SK-N-SH (cell line): ENCODE measurements at regions not wholly inside any gene's neighbourhood (a gene's known extent, or its start where the extent isn't known, plus 50 kb on each side); places are given as distances from the start of the nearest gene placed in this dataset.

Source experiments
- CTCF ChIA-PET: fragments of 300-600, 350-600 bp; formaldehyde crosslinking; extraction: SDS; loops from one replicate; lab custom pipeline; 2021; lab: Yijun Ruan, JAX
- POLR2A ChIA-PET: fragments of 350-600 bp; sonication (Branson Sonifier 250); formaldehyde crosslinking; extraction: SDS; loops from one replicate; lab custom pipeline; 2020; ENCODE audit warnings: antibody characterized with exemption, inconsistent platforms; lab: Yijun Ruan, JAX
- DNase-seq: peaks from one replicate; pipeline ENCODE4 v3.0.0; 2012
- H2AFZ ChIP-seq: fragments of 200-600 bp; sonication (generic); 2 replicates; pipeline ENCODE4 v1.8.1; 2016; ENCODE audit warnings: antibody characterized with exemption, mild to moderate bottlenecking, low read depth
- H3F3A ChIP-seq: fragments of 200-600 bp; sonication (generic); replicated peaks from 2 replicates; pipeline ENCODE3; 2016; ENCODE audit warnings: antibody characterized with exemption, mild to moderate bottlenecking; ENCODE audit not compliant: insufficient read depth
- H3K27ac ChIP-seq, 2 experiments: fragments of 200-500 bp in 1 of 2; fragments of 200-600 bp in 1 of 2; sonication (Bioruptor generic) in 1 of 2; sonication (generic), shearing (Covaris generic) in 1 of 2; 2 replicates each; pipeline versions ENCODE4 v1.5.1 to v1.6.1; 2014 to 2016; ENCODE audit warnings: low read depth in 2 of 2, inconsistent platforms in 1 of 2, low read length in 1 of 2, mild to moderate bottlenecking in 1 of 2, mixed read lengths in 1 of 2
- H3K27me3 ChIP-seq: fragments of 200-600 bp; sonication (generic), shearing (Covaris generic); 2 replicates; pipeline ENCODE4 v1.6.1; 2016; ENCODE audit warnings: mixed run types; ENCODE audit not compliant: insufficient read depth
- H3K36me3 ChIP-seq, 2 experiments: fragments of 200-500 bp in 1 of 2; fragments of 200-600 bp in 1 of 2; sonication (Bioruptor generic) in 1 of 2; sonication (generic) in 1 of 2; replicated peaks in 1 of 2; 2 replicates each; pipeline versions ENCODE3 to v1.5.1; 2014 to 2016; ENCODE audit warnings: low read length in 1 of 2, mild to moderate bottlenecking in 1 of 2; ENCODE audit not compliant: insufficient read depth in 2 of 2, control insufficient read depth in 1 of 2
- H3K4me1 ChIP-seq, 2 experiments: fragments of 200-500 bp in 1 of 2; fragments of 200-600 bp in 1 of 2; sonication (Bioruptor generic) in 1 of 2; sonication (generic), shearing (Covaris generic) in 1 of 2; 2 replicates each; pipeline versions ENCODE4 v1.5.1 to v1.6.1; 2014 to 2016; ENCODE audit warnings: low read depth in 1 of 2, low read length in 1 of 2, mixed run types in 1 of 2; ENCODE audit not compliant: insufficient read depth in 2 of 2, control insufficient read depth in 1 of 2
- H3K4me2 ChIP-seq: fragments of 200-600 bp; sonication (generic), shearing (Covaris generic); 2 replicates; pipeline ENCODE4 v1.6.1; 2017; ENCODE audit warnings: mixed run types
- H3K4me3 ChIP-seq, 2 experiments: fragments of 200-500 bp in 1 of 2; fragments of 200-600 bp in 1 of 2; sonication (Bioruptor generic) in 1 of 2; sonication (generic), shearing (Covaris generic) in 1 of 2; 2 replicates each; pipeline versions ENCODE4 v1.5.1 to v1.8.1; 2014 to 2016; ENCODE audit warnings: low read depth in 2 of 2, inconsistent platforms in 1 of 2, low read length in 1 of 2, mild to moderate bottlenecking in 1 of 2, mixed read lengths in 1 of 2, moderate library complexity in 1 of 2
- H3K79me2 ChIP-seq: fragments of 200-600 bp; sonication (generic); 2 replicates; pipeline ENCODE4 v1.8.1; 2017; ENCODE audit warnings: mild to moderate bottlenecking; ENCODE audit not compliant: insufficient read depth
- H3K9ac ChIP-seq: fragments of 200-600 bp; sonication (generic); 2 replicates; pipeline ENCODE4 v1.6.1; 2017; ENCODE audit warnings: mixed run types
- H3K9me2 ChIP-seq: fragments of 200-600 bp; sonication (generic); 2 replicates; pipeline ENCODE4 v1.6.1; 2017; ENCODE audit warnings: mixed run types
- H3K9me3 ChIP-seq: fragments of 200-600 bp; sonication (generic); 2 replicates; pipeline ENCODE4 v1.6.1; 2017; ENCODE audit warnings: mixed run types, mild to moderate bottlenecking, moderate library complexity
- H4K20me1 ChIP-seq: fragments of 200-600 bp; sonication (generic); 2 replicates; pipeline ENCODE4 v1.6.1; 2017; ENCODE audit warnings: mild to moderate bottlenecking, mixed run types; ENCODE audit not compliant: insufficient read depth
- ELF1 ChIP-seq: IDR thresholded peaks from 2 replicates; pipeline ENCODE4 v1.4.0; 2012
- FOXM1 ChIP-seq: IDR thresholded peaks from 2 replicates; pipeline ENCODE4 v1.4.0; 2012; ENCODE audit warnings: low read depth, mild to moderate bottlenecking
- GABPA ChIP-seq: IDR thresholded peaks from 2 replicates; pipeline ENCODE4 v1.4.0; 2012; ENCODE audit warnings: low read depth, mild to moderate bottlenecking
- JUND ChIP-seq: IDR thresholded peaks from 2 replicates; pipeline ENCODE4 v1.4.0; 2012
- MEF2A ChIP-seq: IDR thresholded peaks from 2 replicates; pipeline ENCODE4 v1.4.0; 2012; ENCODE audit warnings: low read depth, borderline replicate concordance
- NFIC ChIP-seq: IDR thresholded peaks from 2 replicates; pipeline ENCODE4 v1.4.0; 2012; ENCODE audit warnings: borderline replicate concordance
- POLR2AphosphoS5 ChIP-seq: IDR thresholded peaks from 2 replicates; pipeline ENCODE4 v1.6.1; 2012; ENCODE audit warnings: low read depth, low read length
- RAD21 ChIP-seq: IDR thresholded peaks from 2 replicates; pipeline ENCODE4 v1.6.1; 2012; ENCODE audit warnings: mild to moderate bottlenecking, low read length
- RFX5 ChIP-seq: IDR thresholded peaks from 2 replicates; pipeline ENCODE4 v1.6.1; 2012; ENCODE audit warnings: mild to moderate bottlenecking, improper control_type of control experiment, low read length
- SMC3 ChIP-seq: IDR thresholded peaks from 2 replicates; pipeline ENCODE4 v1.6.1; 2012; ENCODE audit warnings: low read depth, low read length, improper control_type of control experiment
- YY1 ChIP-seq: IDR thresholded peaks from 2 replicates; pipeline ENCODE4 v1.4.0; 2012; ENCODE audit warnings: low read depth, mild to moderate bottlenecking
- WGBS: methylation state at CpG from one replicate; pipeline ENCODE4 v1.1.6; 2017; ENCODE audit warnings: low lambda C conversion rate; 5-methylcytosine and 5-hydroxymethylcytosine counted together
- TF ChIP-seq, protein P1 (sequence below): IDR thresholded peaks from 2 replicates; pipeline ENCODE4 v1.4.0; 2012; ENCODE audit warnings: low read depth, borderline replicate concordance
- TF ChIP-seq, protein P2 (sequence below): IDR thresholded peaks from 2 replicates; pipeline ENCODE4; 2012
- TF ChIP-seq, protein P3 (sequence below): fragments of 200-600 bp; sonication (generic); IDR thresholded peaks from 2 replicates; pipeline ENCODE4 v1.6.1; 2017; ENCODE audit warnings: antibody characterized with exemption, mild to moderate bottlenecking, moderate library complexity
- TF ChIP-seq, protein P4 (sequence below): IDR thresholded peaks from 2 replicates; pipeline ENCODE4 v1.6.1; 2012; ENCODE audit warnings: mild to moderate bottlenecking, low read depth, low read length, moderate library complexity
- TF ChIP-seq, protein P5 (sequence below): fragments of 150-350 bp; IDR thresholded peaks from 2 replicates; pipeline ENCODE4 v1.6.1; 2017; ENCODE audit warnings: antibody characterized with exemption, low read length, low read depth, borderline replicate concordance
- TF ChIP-seq, protein P6 (sequence below): fragments of 150-350 bp; IDR thresholded peaks from 2 replicates; pipeline ENCODE4 v1.6.1; 2016; ENCODE audit warnings: mild to moderate bottlenecking, low read depth, low read length

DNA sequence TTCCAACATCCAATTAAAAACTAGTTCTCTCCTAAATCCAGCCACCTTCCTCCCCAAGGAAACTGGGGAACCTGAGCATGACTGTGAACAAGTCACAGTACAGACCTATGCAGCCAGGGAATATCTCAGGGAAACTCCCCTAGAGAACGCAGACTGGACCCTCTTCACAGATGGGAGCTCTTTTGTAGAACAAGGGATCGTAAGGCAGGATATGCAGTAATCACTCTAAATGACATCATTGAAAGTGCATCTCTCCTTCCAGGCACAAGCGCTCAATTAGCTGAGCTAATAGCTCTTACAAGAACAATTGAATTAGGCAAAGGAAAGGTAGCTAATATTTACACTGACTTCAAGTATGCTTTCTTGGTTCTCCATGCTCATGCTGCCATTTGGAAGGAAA is 1331.7 kb downstream of the UQCRFS1 start:
- Histone ChIP-seq H3K27ac (no peak overlapping the region), H3K79me2 (no peaks in the 10 kb centered on the region), H3K27me3 (no peaks in the 10 kb centered on the region), H3F3A (no peaks in the 10 kb centered on the region), H3K9me3 (no peaks in the 10 kb centered on the region), H3K9me2 (no peaks in the 10 kb centered on the region), H3K4me2 (no peak overlapping the region), H4K20me1 (no peaks in the 10 kb centered on the region), H3K4me3 (no peak overlapping the region), H3K36me3 (no peaks in the 10 kb centered on the region), H3K9ac (no peak overlapping the region), H2AFZ (no peak overlapping the region), H3K4me1 (no peaks in the 10 kb centered on the region)
- WGBS = 0% methylated on average over 3 of the region's 3 CpGs
- ChIA-PET CTCF (no interaction called here), POLR2A (no interaction called here)
- DNase-seq = no peak
- TF ChIP-seq GABPA = no peak
- TF ChIP-seq JUND = no peak
- TF ChIP-seq NFIC = no peak

DNA sequence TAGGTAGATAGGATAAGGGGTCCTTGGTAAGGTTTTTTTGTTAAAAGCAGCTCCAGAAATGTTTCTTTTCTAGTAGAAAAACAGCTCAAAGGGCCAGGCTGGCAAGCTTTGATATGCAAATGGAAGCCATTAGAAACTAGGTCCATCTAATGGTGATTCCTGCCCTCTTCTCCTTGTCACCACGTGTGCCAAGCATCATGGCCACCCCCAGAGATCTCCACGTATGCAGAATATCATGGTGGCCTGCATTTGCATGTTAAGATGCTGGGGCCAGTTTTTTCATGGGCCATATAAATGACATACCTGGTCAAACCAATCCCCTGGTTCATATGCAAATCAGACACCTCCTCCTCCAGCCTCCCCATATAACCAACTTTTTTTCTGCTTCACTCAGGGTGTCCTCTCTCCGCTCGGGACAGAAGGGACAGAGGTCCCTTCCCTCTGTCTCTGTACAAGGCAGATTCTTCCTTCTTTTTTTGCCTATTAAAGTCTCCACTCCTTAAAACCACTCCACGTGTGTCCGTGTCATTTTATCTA is 1335.9 kb downstream of the UQCRFS1 start:
- CTCF ChIA-PET = no interaction called here
- TF ChIP-seq, protein P1, sequence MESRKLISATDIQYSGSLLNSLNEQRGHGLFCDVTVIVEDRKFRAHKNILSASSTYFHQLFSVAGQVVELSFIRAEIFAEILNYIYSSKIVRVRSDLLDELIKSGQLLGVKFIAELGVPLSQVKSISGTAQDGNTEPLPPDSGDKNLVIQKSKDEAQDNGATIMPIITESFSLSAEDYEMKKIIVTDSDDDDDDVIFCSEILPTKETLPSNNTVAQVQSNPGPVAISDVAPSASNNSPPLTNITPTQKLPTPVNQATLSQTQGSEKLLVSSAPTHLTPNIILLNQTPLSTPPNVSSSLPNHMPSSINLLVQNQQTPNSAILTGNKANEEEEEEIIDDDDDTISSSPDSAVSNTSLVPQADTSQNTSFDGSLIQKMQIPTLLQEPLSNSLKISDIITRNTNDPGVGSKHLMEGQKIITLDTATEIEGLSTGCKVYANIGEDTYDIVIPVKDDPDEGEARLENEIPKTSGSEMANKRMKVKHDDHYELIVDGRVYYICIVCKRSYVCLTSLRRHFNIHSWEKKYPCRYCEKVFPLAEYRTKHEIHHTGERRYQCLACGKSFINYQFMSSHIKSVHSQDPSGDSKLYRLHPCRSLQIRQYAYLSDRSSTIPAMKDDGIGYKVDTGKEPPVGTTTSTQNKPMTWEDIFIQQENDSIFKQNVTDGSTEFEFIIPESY = no peak
- TF ChIP-seq MEF2A (no peak), POLR2AphosphoS5 (no peak), RAD21 (no peak), ELF1 (no peak), RFX5 (no peak), YY1 (no peak), SMC3 (no peak), JUND (no peak), FOXM1 (no peak)
- TF ChIP-seq, protein P2, sequence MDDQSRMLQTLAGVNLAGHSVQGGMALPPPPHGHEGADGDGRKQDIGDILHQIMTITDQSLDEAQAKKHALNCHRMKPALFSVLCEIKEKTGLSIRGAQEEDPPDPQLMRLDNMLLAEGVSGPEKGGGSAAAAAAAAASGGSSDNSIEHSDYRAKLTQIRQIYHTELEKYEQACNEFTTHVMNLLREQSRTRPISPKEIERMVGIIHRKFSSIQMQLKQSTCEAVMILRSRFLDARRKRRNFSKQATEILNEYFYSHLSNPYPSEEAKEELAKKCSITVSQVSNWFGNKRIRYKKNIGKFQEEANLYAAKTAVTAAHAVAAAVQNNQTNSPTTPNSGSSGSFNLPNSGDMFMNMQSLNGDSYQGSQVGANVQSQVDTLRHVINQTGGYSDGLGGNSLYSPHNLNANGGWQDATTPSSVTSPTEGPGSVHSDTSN = no peak
- TF ChIP-seq, protein P3, sequence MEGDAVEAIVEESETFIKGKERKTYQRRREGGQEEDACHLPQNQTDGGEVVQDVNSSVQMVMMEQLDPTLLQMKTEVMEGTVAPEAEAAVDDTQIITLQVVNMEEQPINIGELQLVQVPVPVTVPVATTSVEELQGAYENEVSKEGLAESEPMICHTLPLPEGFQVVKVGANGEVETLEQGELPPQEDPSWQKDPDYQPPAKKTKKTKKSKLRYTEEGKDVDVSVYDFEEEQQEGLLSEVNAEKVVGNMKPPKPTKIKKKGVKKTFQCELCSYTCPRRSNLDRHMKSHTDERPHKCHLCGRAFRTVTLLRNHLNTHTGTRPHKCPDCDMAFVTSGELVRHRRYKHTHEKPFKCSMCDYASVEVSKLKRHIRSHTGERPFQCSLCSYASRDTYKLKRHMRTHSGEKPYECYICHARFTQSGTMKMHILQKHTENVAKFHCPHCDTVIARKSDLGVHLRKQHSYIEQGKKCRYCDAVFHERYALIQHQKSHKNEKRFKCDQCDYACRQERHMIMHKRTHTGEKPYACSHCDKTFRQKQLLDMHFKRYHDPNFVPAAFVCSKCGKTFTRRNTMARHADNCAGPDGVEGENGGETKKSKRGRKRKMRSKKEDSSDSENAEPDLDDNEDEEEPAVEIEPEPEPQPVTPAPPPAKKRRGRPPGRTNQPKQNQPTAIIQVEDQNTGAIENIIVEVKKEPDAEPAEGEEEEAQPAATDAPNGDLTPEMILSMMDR = no peak
- TF ChIP-seq, protein P4, sequence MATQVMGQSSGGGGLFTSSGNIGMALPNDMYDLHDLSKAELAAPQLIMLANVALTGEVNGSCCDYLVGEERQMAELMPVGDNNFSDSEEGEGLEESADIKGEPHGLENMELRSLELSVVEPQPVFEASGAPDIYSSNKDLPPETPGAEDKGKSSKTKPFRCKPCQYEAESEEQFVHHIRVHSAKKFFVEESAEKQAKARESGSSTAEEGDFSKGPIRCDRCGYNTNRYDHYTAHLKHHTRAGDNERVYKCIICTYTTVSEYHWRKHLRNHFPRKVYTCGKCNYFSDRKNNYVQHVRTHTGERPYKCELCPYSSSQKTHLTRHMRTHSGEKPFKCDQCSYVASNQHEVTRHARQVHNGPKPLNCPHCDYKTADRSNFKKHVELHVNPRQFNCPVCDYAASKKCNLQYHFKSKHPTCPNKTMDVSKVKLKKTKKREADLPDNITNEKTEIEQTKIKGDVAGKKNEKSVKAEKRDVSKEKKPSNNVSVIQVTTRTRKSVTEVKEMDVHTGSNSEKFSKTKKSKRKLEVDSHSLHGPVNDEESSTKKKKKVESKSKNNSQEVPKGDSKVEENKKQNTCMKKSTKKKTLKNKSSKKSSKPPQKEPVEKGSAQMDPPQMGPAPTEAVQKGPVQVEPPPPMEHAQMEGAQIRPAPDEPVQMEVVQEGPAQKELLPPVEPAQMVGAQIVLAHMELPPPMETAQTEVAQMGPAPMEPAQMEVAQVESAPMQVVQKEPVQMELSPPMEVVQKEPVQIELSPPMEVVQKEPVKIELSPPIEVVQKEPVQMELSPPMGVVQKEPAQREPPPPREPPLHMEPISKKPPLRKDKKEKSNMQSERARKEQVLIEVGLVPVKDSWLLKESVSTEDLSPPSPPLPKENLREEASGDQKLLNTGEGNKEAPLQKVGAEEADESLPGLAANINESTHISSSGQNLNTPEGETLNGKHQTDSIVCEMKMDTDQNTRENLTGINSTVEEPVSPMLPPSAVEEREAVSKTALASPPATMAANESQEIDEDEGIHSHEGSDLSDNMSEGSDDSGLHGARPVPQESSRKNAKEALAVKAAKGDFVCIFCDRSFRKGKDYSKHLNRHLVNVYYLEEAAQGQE = no peak
- TF ChIP-seq, protein P5, sequence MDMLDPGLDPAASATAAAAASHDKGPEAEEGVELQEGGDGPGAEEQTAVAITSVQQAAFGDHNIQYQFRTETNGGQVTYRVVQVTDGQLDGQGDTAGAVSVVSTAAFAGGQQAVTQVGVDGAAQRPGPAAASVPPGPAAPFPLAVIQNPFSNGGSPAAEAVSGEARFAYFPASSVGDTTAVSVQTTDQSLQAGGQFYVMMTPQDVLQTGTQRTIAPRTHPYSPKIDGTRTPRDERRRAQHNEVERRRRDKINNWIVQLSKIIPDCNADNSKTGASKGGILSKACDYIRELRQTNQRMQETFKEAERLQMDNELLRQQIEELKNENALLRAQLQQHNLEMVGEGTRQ = no peak
- TF ChIP-seq, protein P6, sequence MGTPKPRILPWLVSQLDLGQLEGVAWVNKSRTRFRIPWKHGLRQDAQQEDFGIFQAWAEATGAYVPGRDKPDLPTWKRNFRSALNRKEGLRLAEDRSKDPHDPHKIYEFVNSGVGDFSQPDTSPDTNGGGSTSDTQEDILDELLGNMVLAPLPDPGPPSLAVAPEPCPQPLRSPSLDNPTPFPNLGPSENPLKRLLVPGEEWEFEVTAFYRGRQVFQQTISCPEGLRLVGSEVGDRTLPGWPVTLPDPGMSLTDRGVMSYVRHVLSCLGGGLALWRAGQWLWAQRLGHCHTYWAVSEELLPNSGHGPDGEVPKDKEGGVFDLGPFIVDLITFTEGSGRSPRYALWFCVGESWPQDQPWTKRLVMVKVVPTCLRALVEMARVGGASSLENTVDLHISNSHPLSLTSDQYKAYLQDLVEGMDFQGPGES = no peak

More for the DNA sequence above, 1335.9 kb downstream of the UQCRFS1 start:
- no peaks in the 10 kb centered on the region for H3K36me3 ChIP-seq
- H2AFZ ChIP-seq = no peak overlapping the region
- no peaks in the 10 kb centered on the region for H3K4me1 ChIP-seq
- no peak overlapping the region for H3K4me2 ChIP-seq
- no peaks in the 10 kb centered on the region for H3K27me3 ChIP-seq
- H3F3A ChIP-seq = no peaks in the 10 kb centered on the region
- no peak for DNase-seq
- H3K9ac ChIP-seq = no peak overlapping the region
- no peak overlapping the region for H3K4me3 ChIP-seq
- POLR2A ChIA-PET = no interaction called here
- no peak overlapping the region for H3K27ac ChIP-seq
- H4K20me1 ChIP-seq = no peaks in the 10 kb centered on the region
- H3K9me3 ChIP-seq = no peaks in the 10 kb centered on the region
- H3K9me2 ChIP-seq = no peaks in the 10 kb centered on the region
- no peaks in the 10 kb centered on the region for H3K79me2 ChIP-seq
- WGBS = 3% methylated on average over 6 of the region's 6 CpGs
